A549 (cell line): ENCODE measurements at regions not wholly inside any gene's neighbourhood (a gene's known extent, or its start where the extent isn't known, plus 50 kb on each side); places are given as distances from the start of the nearest gene placed in this dataset.

Source experiments
- CBX2 ChIP-seq: fragments of 200-600 bp; sonication (generic); IDR thresholded peaks from 2 replicates; pipeline ENCODE4 v1.6.1; 2016; ENCODE audit warnings: low read depth, mild to moderate bottlenecking, borderline replicate concordance
- CHD2 ChIP-seq: fragments of 150-350 bp; IDR thresholded peaks from 2 replicates; pipeline ENCODE4 v1.6.1; 2014; ENCODE audit warnings: low read length; ENCODE audit not compliant: partially characterized antibody
- CHD4 ChIP-seq: fragments of 200-600 bp; sonication (generic); IDR thresholded peaks from 2 replicates; pipeline ENCODE4 v1.6.1; 2016; ENCODE audit warnings: antibody characterized with exemption, mild to moderate bottlenecking, borderline replicate concordance
- POLR2A ChIP-seq: IDR thresholded peaks from 2 replicates; pipeline ENCODE4 v1.6.1; 2012; ENCODE audit warnings: mild to moderate bottlenecking, low read length
- POLR2AphosphoS2 ChIP-seq: conservative IDR thresholded peaks from 2 replicates; pipeline ENCODE4 v1.6.1; 2012; ENCODE audit warnings: low read length, improper control_type of control experiment, inconsistent platforms
- RAD21 ChIP-seq, 2 experiments: fragments of >200 bp in 1 of 2; sonication (Bioruptor Twin) in 1 of 2; formaldehyde crosslinking in 1 of 2; IDR thresholded peaks in 1 of 2; conservative IDR thresholded peaks in 1 of 2; 2 replicates in 1 of 2; 3 replicates in 1 of 2; pipeline ENCODE4 v1.6.1; 2012 to 2018; ENCODE audit warnings: inconsistent platforms in 1 of 2
- RCOR1 ChIP-seq: fragments of 150-350 bp; IDR thresholded peaks from 2 replicates; pipeline ENCODE4 v1.6.1; 2014; ENCODE audit warnings: antibody characterized with exemption, low read length, low read depth
- TF ChIP-seq, protein P1 (sequence below): fragments of 200-600 bp; sonication (generic); IDR thresholded peaks from 2 replicates; pipeline ENCODE4 v1.6.1; 2016; ENCODE audit warnings: antibody characterized with exemption, mild to moderate bottlenecking, moderate library complexity
- TF ChIP-seq, protein P2 (sequence below): fragments of >200 bp; sonication (Bioruptor Twin); formaldehyde crosslinking; IDR thresholded peaks from 3 replicates; pipeline ENCODE4 v1.5.1; 2016
- TF ChIP-seq, protein P3 (sequence below): fragments of 150-350 bp; IDR thresholded peaks from 2 replicates; pipeline ENCODE4 v1.6.1; 2014; ENCODE audit warnings: low read depth, mild to moderate bottlenecking, low read length

DNA sequence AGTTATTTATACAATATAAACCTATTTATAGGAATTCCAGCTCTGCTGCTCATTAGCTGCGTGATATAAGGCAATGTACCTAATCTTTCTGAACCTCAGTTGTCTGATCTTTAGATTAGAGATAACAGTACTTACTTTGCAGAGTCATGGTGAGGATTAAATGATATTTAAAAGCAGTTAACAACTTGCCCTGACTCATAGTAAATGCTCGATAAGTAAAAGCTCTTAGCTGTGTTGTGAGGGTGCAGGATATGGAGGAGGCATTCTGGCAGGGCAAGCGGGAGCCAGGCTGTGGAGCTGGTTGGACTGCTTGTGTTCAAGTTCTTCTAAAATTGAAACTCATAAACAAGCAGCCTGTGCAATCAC lies 140.0 kb upstream of the PRICKLE1 start:
- TF ChIP-seq POLR2A (no peak), RAD21 (conservative IDR thresholded peaks at IDR 0.05 in 1 of 2, IDR thresholded peaks at IDR 0.05 in 1 of 2) (no peak), CHD2 (no peak), CHD4 (no peak), RCOR1 (no peak), CBX2 (no peak), POLR2AphosphoS2 (no peak)
- TF ChIP-seq, protein P1, sequence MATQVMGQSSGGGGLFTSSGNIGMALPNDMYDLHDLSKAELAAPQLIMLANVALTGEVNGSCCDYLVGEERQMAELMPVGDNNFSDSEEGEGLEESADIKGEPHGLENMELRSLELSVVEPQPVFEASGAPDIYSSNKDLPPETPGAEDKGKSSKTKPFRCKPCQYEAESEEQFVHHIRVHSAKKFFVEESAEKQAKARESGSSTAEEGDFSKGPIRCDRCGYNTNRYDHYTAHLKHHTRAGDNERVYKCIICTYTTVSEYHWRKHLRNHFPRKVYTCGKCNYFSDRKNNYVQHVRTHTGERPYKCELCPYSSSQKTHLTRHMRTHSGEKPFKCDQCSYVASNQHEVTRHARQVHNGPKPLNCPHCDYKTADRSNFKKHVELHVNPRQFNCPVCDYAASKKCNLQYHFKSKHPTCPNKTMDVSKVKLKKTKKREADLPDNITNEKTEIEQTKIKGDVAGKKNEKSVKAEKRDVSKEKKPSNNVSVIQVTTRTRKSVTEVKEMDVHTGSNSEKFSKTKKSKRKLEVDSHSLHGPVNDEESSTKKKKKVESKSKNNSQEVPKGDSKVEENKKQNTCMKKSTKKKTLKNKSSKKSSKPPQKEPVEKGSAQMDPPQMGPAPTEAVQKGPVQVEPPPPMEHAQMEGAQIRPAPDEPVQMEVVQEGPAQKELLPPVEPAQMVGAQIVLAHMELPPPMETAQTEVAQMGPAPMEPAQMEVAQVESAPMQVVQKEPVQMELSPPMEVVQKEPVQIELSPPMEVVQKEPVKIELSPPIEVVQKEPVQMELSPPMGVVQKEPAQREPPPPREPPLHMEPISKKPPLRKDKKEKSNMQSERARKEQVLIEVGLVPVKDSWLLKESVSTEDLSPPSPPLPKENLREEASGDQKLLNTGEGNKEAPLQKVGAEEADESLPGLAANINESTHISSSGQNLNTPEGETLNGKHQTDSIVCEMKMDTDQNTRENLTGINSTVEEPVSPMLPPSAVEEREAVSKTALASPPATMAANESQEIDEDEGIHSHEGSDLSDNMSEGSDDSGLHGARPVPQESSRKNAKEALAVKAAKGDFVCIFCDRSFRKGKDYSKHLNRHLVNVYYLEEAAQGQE, result no peak
- TF ChIP-seq, protein P2, sequence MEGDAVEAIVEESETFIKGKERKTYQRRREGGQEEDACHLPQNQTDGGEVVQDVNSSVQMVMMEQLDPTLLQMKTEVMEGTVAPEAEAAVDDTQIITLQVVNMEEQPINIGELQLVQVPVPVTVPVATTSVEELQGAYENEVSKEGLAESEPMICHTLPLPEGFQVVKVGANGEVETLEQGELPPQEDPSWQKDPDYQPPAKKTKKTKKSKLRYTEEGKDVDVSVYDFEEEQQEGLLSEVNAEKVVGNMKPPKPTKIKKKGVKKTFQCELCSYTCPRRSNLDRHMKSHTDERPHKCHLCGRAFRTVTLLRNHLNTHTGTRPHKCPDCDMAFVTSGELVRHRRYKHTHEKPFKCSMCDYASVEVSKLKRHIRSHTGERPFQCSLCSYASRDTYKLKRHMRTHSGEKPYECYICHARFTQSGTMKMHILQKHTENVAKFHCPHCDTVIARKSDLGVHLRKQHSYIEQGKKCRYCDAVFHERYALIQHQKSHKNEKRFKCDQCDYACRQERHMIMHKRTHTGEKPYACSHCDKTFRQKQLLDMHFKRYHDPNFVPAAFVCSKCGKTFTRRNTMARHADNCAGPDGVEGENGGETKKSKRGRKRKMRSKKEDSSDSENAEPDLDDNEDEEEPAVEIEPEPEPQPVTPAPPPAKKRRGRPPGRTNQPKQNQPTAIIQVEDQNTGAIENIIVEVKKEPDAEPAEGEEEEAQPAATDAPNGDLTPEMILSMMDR, result no peak
- TF ChIP-seq, protein P3, sequence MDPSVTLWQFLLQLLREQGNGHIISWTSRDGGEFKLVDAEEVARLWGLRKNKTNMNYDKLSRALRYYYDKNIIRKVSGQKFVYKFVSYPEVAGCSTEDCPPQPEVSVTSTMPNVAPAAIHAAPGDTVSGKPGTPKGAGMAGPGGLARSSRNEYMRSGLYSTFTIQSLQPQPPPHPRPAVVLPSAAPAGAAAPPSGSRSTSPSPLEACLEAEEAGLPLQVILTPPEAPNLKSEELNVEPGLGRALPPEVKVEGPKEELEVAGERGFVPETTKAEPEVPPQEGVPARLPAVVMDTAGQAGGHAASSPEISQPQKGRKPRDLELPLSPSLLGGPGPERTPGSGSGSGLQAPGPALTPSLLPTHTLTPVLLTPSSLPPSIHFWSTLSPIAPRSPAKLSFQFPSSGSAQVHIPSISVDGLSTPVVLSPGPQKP, result no peak
